GM19467 (cell line): ENCODE measurements at regions not wholly inside any gene's neighbourhood (a gene's known extent, or its start where the extent isn't known, plus 50 kb on each side); places are given as distances from the start of the nearest gene placed in this dataset.
"Not testable (repeated sequence)": the region's sequence is repeated elsewhere in the genome, so short reads cannot be mapped to it uniquely, and the experiment has no call there.

Experiments used
- ATAC-seq: cut with Tn5 transposase; IDR thresholded peaks from one replicate; pipeline ENCODE4 v1.9.1; 2021; ENCODE audit warnings: mild to moderate bottlenecking, moderate library complexity; ENCODE audit not compliant: unreplicated experiment

DNA sequence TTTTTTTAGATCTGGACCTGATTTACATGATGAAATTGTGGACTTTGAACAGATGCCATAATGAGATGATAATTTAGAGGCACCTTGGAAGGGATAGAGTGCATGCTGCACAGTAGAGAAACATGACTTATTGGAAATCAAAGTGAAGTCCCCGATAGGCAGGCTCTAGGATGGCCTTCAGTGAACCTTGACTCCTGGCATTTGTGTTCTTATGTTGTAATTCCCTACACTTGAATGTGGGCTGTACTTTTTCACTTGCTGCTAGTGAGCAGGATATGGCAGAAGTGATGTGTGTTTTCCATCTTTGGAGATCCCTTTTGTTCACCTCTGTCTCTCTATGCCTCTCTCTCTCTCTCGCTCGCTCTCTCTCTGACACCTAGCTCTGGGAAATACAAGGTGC lies 1614.6 kb downstream of the PCDH9 start:
- ATAC-seq: no peak

DNA sequence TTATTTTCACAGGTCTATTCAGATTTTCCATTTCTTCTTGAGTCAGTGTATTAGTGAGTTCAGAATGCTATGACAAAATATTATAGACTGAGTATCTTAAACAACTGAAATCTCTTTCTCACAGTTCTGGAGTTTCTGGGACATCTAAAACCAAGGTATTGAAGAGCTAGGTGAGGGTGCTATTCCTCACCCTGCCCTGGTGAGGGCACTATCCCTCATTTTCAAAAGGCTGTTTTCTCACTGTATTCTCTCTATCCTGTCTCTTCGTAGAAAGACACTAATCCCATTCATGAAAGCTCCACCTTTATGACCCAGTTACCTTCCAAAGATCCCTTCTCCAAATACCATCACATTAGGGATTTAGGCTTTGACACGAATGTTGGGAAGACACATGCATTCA lies 1617.1 kb downstream of the PCDH9 start:
- ATAC-seq: no peak

DNA sequence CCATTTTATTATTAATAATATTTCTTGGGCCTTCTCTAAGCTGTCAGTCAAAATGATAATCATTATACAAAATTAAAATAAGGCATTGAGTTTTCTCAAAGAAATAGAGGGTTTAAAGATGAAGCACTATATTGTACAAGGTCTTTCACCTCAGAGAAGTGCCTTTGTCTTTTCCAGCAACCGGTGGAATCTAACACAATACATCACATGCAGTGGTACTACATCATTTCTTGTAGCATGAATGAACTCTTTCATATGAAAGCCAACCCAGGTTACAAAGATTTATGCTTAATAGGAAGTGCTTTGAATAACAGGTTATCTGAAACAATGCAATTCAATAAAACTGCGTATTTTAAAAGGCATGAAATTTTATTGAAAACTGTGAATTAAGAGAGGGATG lies 1620.8 kb downstream of the PCDH9 start:
- no peak for ATAC-seq

- no peak for ATAC-seq
These were observed 1623.5 kb downstream of the PCDH9 start for GRCh38 chr13:65606622-65607021.

DNA sequence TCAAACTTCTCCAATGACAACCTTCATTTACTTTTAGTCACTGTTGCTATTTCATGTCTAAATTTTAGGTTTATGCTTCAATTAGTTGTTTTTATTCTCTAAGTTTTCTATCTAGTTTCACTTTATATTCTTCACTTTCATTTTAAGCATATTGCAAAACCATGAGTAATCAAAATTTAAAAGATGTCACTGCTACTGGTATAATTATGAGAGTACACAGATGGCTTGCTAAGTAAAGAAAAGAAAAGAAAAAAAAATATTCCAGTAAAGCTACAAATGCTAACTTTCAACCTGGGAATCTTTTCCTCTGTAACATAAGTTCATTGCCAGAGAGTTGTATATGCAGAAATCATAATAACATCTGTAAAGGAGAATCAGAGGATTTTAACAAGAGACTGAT lies 1624.7 kb downstream of the PCDH9 start:
- ATAC-seq: no peak

DNA sequence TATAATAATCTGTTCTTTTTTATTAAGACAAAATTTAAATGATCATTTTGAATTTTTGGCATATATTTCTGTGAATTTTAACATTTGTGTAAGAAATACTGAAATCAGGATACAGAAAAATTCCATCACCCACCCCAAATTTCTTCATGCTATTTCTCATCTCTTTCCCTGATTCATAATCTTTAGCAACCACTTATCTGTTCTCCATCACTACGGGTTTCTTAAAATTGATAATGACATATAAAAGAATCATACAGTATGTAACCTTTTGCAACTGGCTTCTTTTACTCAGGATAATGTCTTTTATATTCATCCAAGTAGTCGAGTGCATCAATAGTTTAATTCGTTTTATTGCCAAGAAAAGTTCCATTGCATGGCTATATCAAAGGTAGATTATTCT lies 1627.0 kb downstream of the PCDH9 start:
- ATAC-seq: no peak

- no peak for ATAC-seq
These were observed 1628.3 kb downstream of the PCDH9 start for GRCh38 chr13:65601855-65602254.

DNA sequence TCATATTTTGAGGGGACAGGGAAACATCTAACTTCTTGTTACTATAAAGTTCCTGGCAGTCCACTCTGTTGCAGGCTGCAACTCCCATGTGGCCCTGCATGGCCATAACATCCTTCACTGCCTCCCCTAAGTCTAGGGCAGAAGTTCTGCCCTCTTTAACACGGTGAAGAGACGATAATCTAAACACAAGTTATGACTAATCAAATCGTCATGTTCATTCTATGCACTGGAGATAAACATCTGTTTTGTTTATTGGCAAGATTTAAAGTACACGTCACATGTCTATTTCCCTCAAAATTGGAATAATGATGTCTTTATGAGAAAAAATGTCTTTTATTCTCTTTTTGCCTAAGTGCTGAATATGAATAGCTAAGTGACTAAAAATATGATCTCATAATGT lies 1629.4 kb downstream of the PCDH9 start:
- ATAC-seq: no peak

GRCh38 chr13:65597839-65598818 lies 1632.0 kb downstream of the PCDH9 start:
- no peak for ATAC-seq

GRCh38 chr13:65595916-65596315 lies 1634.2 kb downstream of the PCDH9 start:
- ATAC-seq: no peak

DNA sequence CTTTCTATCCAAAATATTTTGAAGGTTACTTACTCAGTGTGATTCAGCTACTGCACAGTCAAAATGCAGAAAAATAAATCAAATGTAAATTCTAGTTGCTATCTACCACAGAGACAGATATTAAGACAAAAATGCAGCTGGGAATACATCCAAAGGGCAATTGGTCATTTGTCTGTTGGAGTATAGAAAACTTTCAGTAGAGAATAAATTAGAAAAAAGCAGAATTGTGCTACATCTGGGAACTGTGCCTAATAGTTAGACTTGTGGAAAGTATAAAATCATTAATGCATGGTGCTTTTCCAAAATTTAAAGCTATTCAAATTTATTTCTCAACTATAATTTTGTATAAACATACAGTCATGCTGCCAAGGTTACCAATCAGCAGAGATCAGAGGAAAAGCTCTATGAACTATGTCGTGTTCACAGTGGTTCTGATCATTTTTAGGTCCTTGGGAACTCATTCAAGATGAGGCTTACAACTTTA lies 1635.8 kb downstream of the PCDH9 start:
- no peak for ATAC-seq

GRCh38 chr13:65593298-65593874 lies 1636.8 kb downstream of the PCDH9 start:
- no peak for ATAC-seq

GRCh38 chr13:65592731-65593130 lies 1637.4 kb downstream of the PCDH9 start:
- no peak for ATAC-seq

DNA sequence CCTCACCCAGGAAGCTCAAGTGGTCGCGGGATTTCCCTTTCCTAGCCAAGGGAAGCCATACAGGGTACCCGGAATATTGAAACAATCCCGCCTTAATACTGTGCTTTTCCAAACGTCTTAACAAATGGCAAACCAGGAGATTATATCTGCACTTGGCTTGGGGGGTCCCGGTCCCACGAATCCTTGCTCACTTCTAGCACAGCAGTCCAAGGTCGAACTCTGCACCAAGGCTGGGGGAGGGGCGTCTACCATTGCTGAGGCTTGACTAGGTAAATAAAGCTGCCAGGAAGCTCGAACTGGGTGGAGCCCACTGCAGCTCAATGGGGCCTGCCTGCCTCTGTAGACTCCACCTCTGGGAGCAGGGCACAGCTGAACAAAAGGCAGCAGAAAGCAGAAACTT lies 1644.8 kb downstream of the PCDH9 start:
- no peak for ATAC-seq

DNA sequence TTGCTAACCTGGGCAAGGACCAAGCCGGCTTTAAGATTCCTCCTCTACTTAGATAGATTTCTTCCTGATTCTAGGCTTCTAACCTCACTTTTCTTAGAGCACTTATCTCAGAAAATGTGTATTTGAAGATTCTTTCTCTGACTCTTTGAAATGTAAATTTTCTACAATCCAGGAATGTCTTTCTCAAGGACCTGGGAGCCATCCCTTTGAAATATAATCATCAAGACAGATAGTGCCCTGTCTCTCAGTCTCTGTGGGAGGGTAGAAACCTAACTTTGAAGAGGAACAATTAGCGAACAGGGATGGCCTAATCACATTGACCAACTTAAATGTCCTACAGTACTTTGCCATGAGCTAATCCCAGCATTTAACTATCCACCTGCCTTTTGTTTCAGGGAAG lies 1646.0 kb downstream of the PCDH9 start:
- no peak for ATAC-seq

DNA sequence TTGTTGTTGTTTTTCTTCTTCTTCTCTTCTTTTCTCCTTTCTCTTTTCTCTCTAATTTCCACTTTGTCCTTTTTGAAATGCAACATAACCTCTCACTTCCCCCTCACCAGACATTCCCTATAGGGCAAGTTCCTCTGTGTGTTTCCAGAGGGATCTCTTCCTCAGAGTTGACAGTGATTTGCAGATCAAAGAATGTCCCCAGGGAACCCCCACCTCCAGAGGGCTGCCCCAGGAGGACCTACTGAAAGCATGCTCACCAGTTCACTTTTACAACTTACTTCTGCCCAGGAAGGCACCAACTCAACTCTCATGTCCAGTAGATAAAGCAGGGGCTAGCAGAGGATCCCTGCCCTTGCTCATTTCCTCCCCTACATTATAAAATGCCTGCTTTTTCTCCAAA lies 1648.0 kb downstream of the PCDH9 start:
- no peak for ATAC-seq

DNA sequence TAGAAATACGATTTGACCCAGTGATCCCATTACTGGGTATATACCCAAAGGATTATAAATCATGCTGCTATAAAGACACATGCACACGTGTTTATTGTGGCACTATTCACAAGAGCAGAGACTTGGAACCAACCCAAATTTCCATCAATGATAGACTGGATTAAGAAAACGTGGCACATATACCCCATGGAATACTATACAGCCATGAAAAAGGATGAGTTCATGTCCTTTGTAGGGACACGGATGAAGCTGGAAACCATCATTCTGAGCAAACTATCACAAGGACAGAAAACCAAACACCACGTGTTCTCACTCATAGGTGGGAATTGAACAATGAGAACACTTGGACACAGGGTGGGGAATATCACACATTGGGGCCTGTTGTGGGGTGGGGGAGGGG lies 1665.6 kb downstream of the PCDH9 start:
- ATAC-seq: not testable (repeated sequence)

GRCh38 chr13:65562305-65562704 lies 1667.8 kb downstream of the PCDH9 start:
- ATAC-seq: no peak

DNA sequence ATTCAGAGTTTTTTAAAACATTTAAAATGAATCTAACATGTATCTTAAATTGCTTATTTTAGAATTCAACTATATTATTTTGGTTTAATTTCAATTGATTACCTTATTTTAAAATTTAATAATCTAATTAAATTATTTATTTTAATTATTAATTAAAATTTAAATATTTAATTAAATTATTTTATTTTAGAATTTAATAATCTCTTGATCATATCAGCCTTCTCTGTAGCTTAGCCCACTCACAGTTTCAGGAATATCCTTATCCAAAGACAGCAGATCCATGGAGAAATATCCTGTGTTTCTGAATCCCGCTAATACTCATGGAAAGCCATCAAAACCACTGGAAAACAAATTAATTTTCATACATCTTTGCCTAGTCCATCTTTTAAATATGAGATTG lies 1669.2 kb downstream of the PCDH9 start:
- no peak for ATAC-seq

- ATAC-seq: no peak
These were observed 1674.2 kb downstream of the PCDH9 start for GRCh38 chr13:65555962-65556361.

DNA sequence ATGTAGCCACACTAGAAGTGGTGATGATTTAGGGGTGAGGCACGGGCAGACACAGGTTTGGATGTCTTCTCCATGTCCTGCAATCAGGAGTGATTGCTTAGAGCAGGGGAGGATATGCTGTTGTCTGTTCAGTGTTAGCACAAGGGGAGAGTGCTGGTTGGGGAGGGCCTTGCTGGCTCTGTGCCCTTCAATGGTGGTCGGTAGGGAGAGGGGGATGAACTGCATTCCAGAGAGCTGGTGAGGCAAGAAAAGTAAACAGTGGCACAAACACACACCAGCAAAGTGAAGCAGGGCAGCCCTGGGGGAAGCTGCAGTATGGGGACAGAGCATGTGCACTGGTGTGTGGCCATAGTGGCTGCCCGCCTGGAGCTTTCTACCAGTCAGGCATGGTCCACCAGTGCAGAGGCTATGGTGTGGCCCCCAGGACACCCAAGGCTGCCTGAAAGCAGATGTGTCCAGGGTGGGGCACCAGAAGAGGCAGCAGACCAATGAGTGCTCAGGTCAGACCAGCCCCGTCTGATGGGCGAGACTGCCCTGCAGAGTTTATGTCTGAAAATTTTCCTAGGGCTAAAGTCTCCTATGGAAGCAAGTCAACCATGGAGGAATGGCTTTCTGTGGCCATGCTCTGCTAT lies 1676.9 kb downstream of the PCDH9 start:
- ATAC-seq: no peak

- no peak for ATAC-seq
These were observed 1678.9 kb downstream of the PCDH9 start for GRCh38 chr13:65551208-65551607.
